ENCODE measurements at regions not wholly inside any gene's neighbourhood (a gene's known extent, or its start where the extent isn't known, plus 50 kb on each side); places are given as distances from the start of the nearest gene placed in this dataset.

- peaks cover 12% of the 10 kb centered on the region; the same call in 1 of the 2 replicates for H3K9me3 ChIP-seq (ENCODE audit: insufficient read depth, low read length)
- no peak overlapping the region for H3K9ac ChIP-seq (ENCODE audit: insufficient read length, low read depth)
- H3K27me3 ChIP-seq (ENCODE audit: insufficient read depth, insufficient read length), result no peaks in the 10 kb centered on the region
- no peak overlapping the region for H3K4me3 ChIP-seq (ENCODE audit: insufficient read length, low read depth)
- TF ChIP-seq ZNF274 (IDR thresholded peaks at IDR 0.05; ENCODE audit: low read depth, low read length), result no peak
- no peak for TF ChIP-seq YY1 (IDR thresholded peaks at IDR 0.05; ENCODE audit: insufficient read depth, insufficient read length)
- TF ChIP-seq SUZ12 (IDR thresholded peaks at IDR 0.05; ENCODE audit: extremely low read depth, insufficient read depth, insufficient read length), result no peak
- no peak for DNase-seq (ENCODE audit: low read depth, low spot score)
- H3K4me1 ChIP-seq (ENCODE audit: insufficient read depth, insufficient read length), result peaks cover 2% of the 10 kb centered on the region
- H3K36me3 ChIP-seq (ENCODE audit: insufficient read depth, insufficient read length, low read length), result no peaks in the 10 kb centered on the region
Measured at GRCh38 chr7:27394871-27395270, 152.3 kb downstream of the EVX1 start.

GRCh38 chr7:27395626-27396025, 153.0 kb downstream of the EVX1 start:
- Histone ChIP-seq H3K27me3 (ENCODE audit: insufficient read depth, insufficient read length) (no peaks in the 10 kb centered on the region), H3K4me3 (ENCODE audit: insufficient read length, low read depth) (no peak overlapping the region), H3K9ac (ENCODE audit: insufficient read length, low read depth) (no peak overlapping the region), H3K4me1 (ENCODE audit: insufficient read depth, insufficient read length) (peaks cover 2% of the 10 kb centered on the region), H3K36me3 (ENCODE audit: insufficient read depth, insufficient read length, low read length) (no peaks in the 10 kb centered on the region), H3K9me3 (ENCODE audit: insufficient read depth, low read length) (peaks cover 12% of the 10 kb centered on the region; the same call in 1 of the 2 replicates)
- DNase-seq (ENCODE audit: low read depth, low spot score), result no peak
- no peak for TF ChIP-seq SUZ12 (IDR thresholded peaks at IDR 0.05; ENCODE audit: extremely low read depth, insufficient read depth, insufficient read length)
- no peak for TF ChIP-seq ZNF274 (IDR thresholded peaks at IDR 0.05; ENCODE audit: low read depth, low read length)
- TF ChIP-seq YY1 (IDR thresholded peaks at IDR 0.05; ENCODE audit: insufficient read depth, insufficient read length), result no peak

- TF ChIP-seq SUZ12 (IDR thresholded peaks at IDR 0.05; ENCODE audit: extremely low read depth, insufficient read depth, insufficient read length), result no peak
- DNase-seq (ENCODE audit: low read depth, low spot score), result no peak
- H3K36me3 ChIP-seq (ENCODE audit: insufficient read depth, insufficient read length, low read length), result no peaks in the 10 kb centered on the region
- no peak overlapping the region for H3K9ac ChIP-seq (ENCODE audit: insufficient read length, low read depth)
- H3K27me3 ChIP-seq (ENCODE audit: insufficient read depth, insufficient read length), result no peaks in the 10 kb centered on the region
- peaks cover 12% of the 10 kb centered on the region; the same call in 1 of the 2 replicates for H3K9me3 ChIP-seq (ENCODE audit: insufficient read depth, low read length)
- H3K4me3 ChIP-seq (ENCODE audit: insufficient read length, low read depth), result no peak overlapping the region
- H3K4me1 ChIP-seq (ENCODE audit: insufficient read depth, insufficient read length), result peaks cover 2% of the 10 kb centered on the region
Measured at GRCh38 chr7:27397503-27397902, 154.9 kb downstream of the EVX1 start.

DNA sequence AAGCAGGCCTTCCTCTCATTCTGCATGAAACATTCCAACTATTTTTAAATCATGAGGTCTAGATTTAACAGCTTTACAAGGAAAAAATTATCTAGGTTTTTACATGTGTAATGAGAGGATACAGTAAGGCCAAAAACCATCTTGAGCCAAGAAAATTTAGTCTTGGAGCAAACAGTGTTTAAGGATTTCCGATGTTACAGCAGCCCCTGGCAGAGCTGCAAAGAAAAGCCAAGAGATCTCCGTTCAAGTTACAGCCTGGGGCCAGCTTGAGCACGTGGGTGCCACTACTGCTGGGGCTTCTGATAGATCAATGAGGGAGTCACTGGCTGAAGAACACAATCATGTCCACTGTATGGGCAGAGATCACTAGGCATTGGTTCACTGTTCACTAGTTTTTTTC, 156.2 kb downstream of the EVX1 start:
- no peak overlapping the region for H3K4me3 ChIP-seq (ENCODE audit: insufficient read length, low read depth)
- no peaks in the 10 kb centered on the region for H3K36me3 ChIP-seq (ENCODE audit: insufficient read depth, insufficient read length, low read length)
- DNase-seq (ENCODE audit: low read depth, low spot score), result no peak
- peaks cover 2% of the 10 kb centered on the region for H3K4me1 ChIP-seq (ENCODE audit: insufficient read depth, insufficient read length)
- TF ChIP-seq YY1 (IDR thresholded peaks at IDR 0.05; ENCODE audit: insufficient read depth, insufficient read length) (no peak), SUZ12 (IDR thresholded peaks at IDR 0.05; ENCODE audit: extremely low read depth, insufficient read depth, insufficient read length) (no peak)
- H3K9me3 ChIP-seq (ENCODE audit: insufficient read depth, low read length), result peaks cover 6% of the 10 kb centered on the region; the same call in 1 of the 2 replicates
- no peaks in the 10 kb centered on the region for H3K27me3 ChIP-seq (ENCODE audit: insufficient read depth, insufficient read length)
- H3K9ac ChIP-seq (ENCODE audit: insufficient read length, low read depth), result no peak overlapping the region

DNA sequence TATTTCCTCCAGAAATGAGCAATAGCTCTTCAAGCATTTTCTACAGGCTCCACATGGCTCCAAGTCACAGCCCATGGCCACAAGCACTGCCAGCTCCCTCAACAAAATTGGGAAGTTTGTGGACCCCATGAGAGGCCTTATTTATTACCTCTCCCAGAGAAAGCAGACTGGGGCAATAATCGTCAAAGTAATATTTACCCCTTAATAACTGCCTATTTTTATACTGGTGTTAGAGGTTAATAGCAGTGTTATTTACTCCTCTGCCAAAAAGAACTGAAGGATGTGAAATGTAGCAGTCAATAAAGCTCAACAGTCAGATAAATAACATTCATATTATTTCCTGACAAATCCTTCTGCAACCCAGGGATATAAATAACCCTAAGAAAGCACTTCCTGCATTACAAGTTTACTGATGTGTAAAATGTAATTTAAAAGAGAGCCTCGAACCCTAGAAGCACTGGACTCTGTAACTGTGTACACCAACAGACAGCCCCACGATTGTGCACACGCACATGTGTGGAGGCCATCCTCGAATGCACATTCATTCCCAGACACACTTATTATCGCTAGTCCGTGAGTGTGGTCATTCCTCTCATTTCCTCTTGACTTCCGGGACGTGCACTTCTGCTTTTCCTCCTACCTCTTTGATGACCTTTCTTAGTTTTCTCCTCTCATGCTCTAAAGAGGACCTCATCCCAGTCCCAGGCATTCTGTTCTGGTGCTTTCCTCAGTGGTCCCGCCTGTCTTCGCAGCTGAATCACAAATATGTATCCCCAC, 157.4 kb downstream of the EVX1 start:
- Histone ChIP-seq H3K4me1 (ENCODE audit: insufficient read depth, insufficient read length) (peaks cover 2% of the 10 kb centered on the region), H3K9me3 (ENCODE audit: insufficient read depth, low read length) (no peaks in the 10 kb centered on the region), H3K4me3 (ENCODE audit: insufficient read length, low read depth) (no peak overlapping the region), H3K27me3 (ENCODE audit: insufficient read depth, insufficient read length) (no peaks in the 10 kb centered on the region), H3K36me3 (ENCODE audit: insufficient read depth, insufficient read length, low read length) (no peaks in the 10 kb centered on the region), H3K9ac (ENCODE audit: insufficient read length, low read depth) (no peak overlapping the region)
- DNase-seq (ENCODE audit: low read depth, low spot score), result no peak
- no peak for TF ChIP-seq SUZ12 (IDR thresholded peaks at IDR 0.05; ENCODE audit: extremely low read depth, insufficient read depth, insufficient read length)
- TF ChIP-seq ZNF274 (IDR thresholded peaks at IDR 0.05; ENCODE audit: low read depth, low read length), result no peak
- no peak for TF ChIP-seq YY1 (IDR thresholded peaks at IDR 0.05; ENCODE audit: insufficient read depth, insufficient read length)

DNA sequence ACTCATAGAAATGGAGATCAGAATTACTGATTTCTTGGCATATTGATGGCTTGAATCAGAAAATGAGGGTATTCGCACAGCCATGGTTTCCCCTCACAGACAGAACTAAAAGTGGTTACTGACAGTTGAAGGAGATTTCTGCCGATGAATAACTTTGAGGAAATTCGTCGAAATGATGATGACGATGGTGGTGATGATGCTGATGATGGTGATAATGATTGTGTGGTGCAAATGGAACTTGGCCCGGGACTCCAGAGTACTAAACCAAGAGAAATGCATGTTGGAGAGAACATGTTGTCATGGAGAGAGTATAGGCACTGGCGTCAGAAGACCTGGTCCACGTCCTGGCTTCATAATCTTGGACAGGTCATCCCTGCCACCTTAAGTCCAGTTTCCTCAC, 163.2 kb downstream of the EVX1 start:
- H3K9me3 ChIP-seq (ENCODE audit: insufficient read depth, low read length), result no peaks in the 10 kb centered on the region
- no peak for DNase-seq (ENCODE audit: low read depth, low spot score)
- no peak overlapping the region for H3K4me3 ChIP-seq (ENCODE audit: insufficient read length, low read depth)
- no peak for TF ChIP-seq YY1 (IDR thresholded peaks at IDR 0.05; ENCODE audit: insufficient read depth, insufficient read length)
- H3K9ac ChIP-seq (ENCODE audit: insufficient read length, low read depth), result no peak overlapping the region
- no peaks in the 10 kb centered on the region for H3K36me3 ChIP-seq (ENCODE audit: insufficient read depth, insufficient read length, low read length)
- H3K27me3 ChIP-seq (ENCODE audit: insufficient read depth, insufficient read length), result no peaks in the 10 kb centered on the region
- H3K4me1 ChIP-seq (ENCODE audit: insufficient read depth, insufficient read length), result no peaks in the 10 kb centered on the region

GRCh38 chr7:27409311-27409710, 166.7 kb downstream of the EVX1 start:
- no peak for DNase-seq (ENCODE audit: low read depth, low spot score)
- H3K36me3 ChIP-seq (ENCODE audit: insufficient read depth, insufficient read length, low read length), result no peaks in the 10 kb centered on the region
- H3K4me1 ChIP-seq (ENCODE audit: insufficient read depth, insufficient read length), result no peaks in the 10 kb centered on the region
- H3K9ac ChIP-seq (ENCODE audit: insufficient read length, low read depth), result no peak overlapping the region
- no peak overlapping the region for H3K4me3 ChIP-seq (ENCODE audit: insufficient read length, low read depth)
- H3K9me3 ChIP-seq (ENCODE audit: insufficient read depth, low read length), result no peaks in the 10 kb centered on the region
- no peak for TF ChIP-seq YY1 (IDR thresholded peaks at IDR 0.05; ENCODE audit: insufficient read depth, insufficient read length)
- no peak for TF ChIP-seq ZNF274 (IDR thresholded peaks at IDR 0.05; ENCODE audit: low read depth, low read length)
- no peak for TF ChIP-seq SUZ12 (IDR thresholded peaks at IDR 0.05; ENCODE audit: extremely low read depth, insufficient read depth, insufficient read length)
- H3K27me3 ChIP-seq (ENCODE audit: insufficient read depth, insufficient read length), result no peaks in the 10 kb centered on the region
